Amygdala (tissue), 56 donors: ENCODE measurements at regions not wholly inside any gene's neighbourhood (a gene's known extent, or its start where the extent isn't known, plus 50 kb on each side); places are given as distances from the start of the nearest gene placed in this dataset.
A peak's percentile ranks its signal among the peaks of the same experiment; 100 is the strongest.

Experiments used
- DNase-seq, 56 donors: peaks; one replicate each; lab custom pipeline; 2025; lab: John Stamatoyannopoulos, UW

- DNase-seq, result no peak
Observed at GRCh38 chrX:113770071-113770470, 813.8 kb upstream of the HTR2C start.

- no peak for DNase-seq
Observed at GRCh38 chrX:113759422-113759821, 824.5 kb upstream of the HTR2C start.

GRCh38 chrX:113747274-113747973 is 836.5 kb upstream of the HTR2C start:
- no peak for DNase-seq

GRCh38 chrX:113743069-113743468 is 840.8 kb upstream of the HTR2C start:
- DNase-seq, result no peak

- no peak for DNase-seq
Observed at GRCh38 chrX:113741744-113742143, 842.1 kb upstream of the HTR2C start.

- no peak for DNase-seq
Observed at GRCh38 chrX:113728937-113729336, 854.9 kb upstream of the HTR2C start.

GRCh38 chrX:113726898-113727297 is 857.0 kb upstream of the HTR2C start:
- no peak for DNase-seq

GRCh38 chrX:113726466-113726865 is 857.4 kb upstream of the HTR2C start:
- DNase-seq, result no peak

- DNase-seq, result no peak
Observed at GRCh38 chrX:113726009-113726408, 857.9 kb upstream of the HTR2C start.

- DNase-seq, result no peak
Observed at GRCh38 chrX:113699939-113700338, 859.3 kb upstream of the AMOT start.

GRCh38 chrX:113675278-113675677 is 834.6 kb upstream of the AMOT start:
- DNase-seq, result no peak

GRCh38 chrX:113651306-113651705 is 810.7 kb upstream of the AMOT start:
- no peak for DNase-seq

- DNase-seq, result no peak
Observed at GRCh38 chrX:113644426-113644825, 803.8 kb upstream of the AMOT start.

GRCh38 chrX:113634565-113634964 is 793.9 kb upstream of the AMOT start:
- no peak for DNase-seq

GRCh38 chrX:113629326-113629725 is 788.7 kb upstream of the AMOT start:
- no peak for DNase-seq

GRCh38 chrX:113594123-113594841 is 753.7 kb upstream of the AMOT start:
- no peak for DNase-seq

GRCh38 chrX:113586281-113586898 is 745.8 kb upstream of the AMOT start:
- DNase-seq, result no peak

GRCh38 chrX:113580486-113580885 is 739.9 kb upstream of the AMOT start:
- no peak for DNase-seq

- no peak for DNase-seq
Observed at GRCh38 chrX:113558576-113558975, 717.9 kb upstream of the AMOT start.

- DNase-seq, result no peak
Observed at GRCh38 chrX:113551919-113552318, 711.3 kb upstream of the AMOT start.

GRCh38 chrX:113548308-113549015 is 707.8 kb upstream of the AMOT start:
- peak in 1 of 56 donors; percentile 0 for DNase-seq
